Cardiac muscle cell (in vitro differentiated cells and primary cell): ENCODE measurements at regions not wholly inside any gene's neighbourhood (a gene's known extent, or its start where the extent isn't known, plus 50 kb on each side); places are given as distances from the start of the nearest gene placed in this dataset.

Source experiments
- DNase-seq, 2 donors: peaks; one replicate each; pipeline versions ENCODE4 v3.0.0 to v3.0.0-alpha.2; 2010 to 2017; ENCODE audit warnings: low read depth in 1 of 2, low spot score in 1 of 2
- H3K27ac ChIP-seq: fragments of 200-600 bp; sonication (generic); 2 replicates; pipeline ENCODE4 v1.5.1; 2016
- H3K27me3 ChIP-seq: fragments of 200-600 bp; sonication (generic); 2 replicates; pipeline ENCODE4 v1.6.0; 2016; ENCODE audit warnings: control low read depth
- H3K36me3 ChIP-seq: fragments of 200-600 bp; sonication (generic); 2 replicates; pipeline ENCODE4 v1.5.1; 2016; ENCODE audit warnings: control low read depth
- H3K4me1 ChIP-seq: fragments of 200-600 bp; sonication (generic); 2 replicates; pipeline ENCODE4 v1.8.1; 2017; ENCODE audit warnings: low read depth, mild to moderate bottlenecking, mixed run types
- H3K4me3 ChIP-seq: fragments of 200-600 bp; sonication (generic); 2 replicates; pipeline ENCODE4 v1.5.1; 2016; ENCODE audit warnings: mild to moderate bottlenecking
- H3K9me3 ChIP-seq: fragments of 200-600 bp; sonication (generic); 2 replicates; pipeline ENCODE4 v1.5.1; 2017; ENCODE audit warnings: low read depth, mild to moderate bottlenecking, control low read depth
- TF ChIP-seq, protein P1 (sequence below): IDR thresholded peaks from 2 replicates; pipeline ENCODE4 v1.5.1; 2012; ENCODE audit warnings: low read depth, mild to moderate bottlenecking, low read length

DNA sequence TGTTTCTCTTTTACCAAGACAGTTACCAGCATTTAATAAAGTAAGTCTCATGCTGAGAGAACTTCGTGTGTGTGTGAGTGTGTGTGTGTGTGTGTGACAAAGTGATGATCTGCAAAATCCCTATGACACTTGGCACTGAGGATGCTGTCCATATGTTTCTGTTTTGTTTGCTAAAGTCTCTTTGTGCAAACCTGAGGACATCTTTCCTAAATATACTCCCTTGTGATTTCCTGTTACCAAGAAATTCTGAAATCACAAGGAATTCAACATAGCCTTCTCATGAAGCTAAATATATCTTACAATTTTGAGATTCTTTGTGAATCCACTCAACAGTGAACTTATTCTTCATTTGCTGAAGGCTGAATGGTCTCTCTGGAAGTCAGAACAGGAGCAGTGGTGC lies 1359.7 kb upstream of the NRXN1 start:
- Histone ChIP-seq H3K27me3 (no peaks in the 10 kb centered on the region), H3K9me3 (no peaks in the 10 kb centered on the region), H3K4me1 (no peaks in the 10 kb centered on the region), H3K36me3 (no peaks in the 10 kb centered on the region), H3K4me3 (no peak overlapping the region), H3K27ac (no peak overlapping the region)
- TF ChIP-seq, protein P1, sequence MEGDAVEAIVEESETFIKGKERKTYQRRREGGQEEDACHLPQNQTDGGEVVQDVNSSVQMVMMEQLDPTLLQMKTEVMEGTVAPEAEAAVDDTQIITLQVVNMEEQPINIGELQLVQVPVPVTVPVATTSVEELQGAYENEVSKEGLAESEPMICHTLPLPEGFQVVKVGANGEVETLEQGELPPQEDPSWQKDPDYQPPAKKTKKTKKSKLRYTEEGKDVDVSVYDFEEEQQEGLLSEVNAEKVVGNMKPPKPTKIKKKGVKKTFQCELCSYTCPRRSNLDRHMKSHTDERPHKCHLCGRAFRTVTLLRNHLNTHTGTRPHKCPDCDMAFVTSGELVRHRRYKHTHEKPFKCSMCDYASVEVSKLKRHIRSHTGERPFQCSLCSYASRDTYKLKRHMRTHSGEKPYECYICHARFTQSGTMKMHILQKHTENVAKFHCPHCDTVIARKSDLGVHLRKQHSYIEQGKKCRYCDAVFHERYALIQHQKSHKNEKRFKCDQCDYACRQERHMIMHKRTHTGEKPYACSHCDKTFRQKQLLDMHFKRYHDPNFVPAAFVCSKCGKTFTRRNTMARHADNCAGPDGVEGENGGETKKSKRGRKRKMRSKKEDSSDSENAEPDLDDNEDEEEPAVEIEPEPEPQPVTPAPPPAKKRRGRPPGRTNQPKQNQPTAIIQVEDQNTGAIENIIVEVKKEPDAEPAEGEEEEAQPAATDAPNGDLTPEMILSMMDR = no peak
- DNase-seq = no peak

DNA sequence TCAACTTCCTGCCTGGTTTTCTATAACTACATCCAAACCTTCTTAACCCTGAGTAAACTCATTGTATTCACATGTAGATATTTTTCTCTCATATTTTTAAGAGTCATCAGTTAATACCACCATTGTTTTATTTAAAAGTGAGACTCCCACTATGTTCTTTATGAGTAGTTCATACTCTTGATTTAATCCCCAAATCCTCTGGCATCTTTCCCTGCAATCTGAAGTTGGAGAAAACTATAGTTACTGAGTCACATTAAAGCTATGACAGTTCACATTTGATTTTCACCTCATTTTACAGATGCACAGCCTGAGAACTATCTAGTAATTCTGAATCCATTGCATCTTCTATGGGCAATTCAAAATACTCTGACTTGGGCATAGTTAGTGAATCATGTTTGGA lies 1358.7 kb upstream of the NRXN1 start:
- TF ChIP-seq, protein P1 = no peak
- Histone ChIP-seq H3K27me3 (no peaks in the 10 kb centered on the region), H3K27ac (no peak overlapping the region), H3K36me3 (no peaks in the 10 kb centered on the region), H3K4me3 (no peak overlapping the region), H3K4me1 (no peaks in the 10 kb centered on the region), H3K9me3 (no peaks in the 10 kb centered on the region)
- no peak for DNase-seq

DNA sequence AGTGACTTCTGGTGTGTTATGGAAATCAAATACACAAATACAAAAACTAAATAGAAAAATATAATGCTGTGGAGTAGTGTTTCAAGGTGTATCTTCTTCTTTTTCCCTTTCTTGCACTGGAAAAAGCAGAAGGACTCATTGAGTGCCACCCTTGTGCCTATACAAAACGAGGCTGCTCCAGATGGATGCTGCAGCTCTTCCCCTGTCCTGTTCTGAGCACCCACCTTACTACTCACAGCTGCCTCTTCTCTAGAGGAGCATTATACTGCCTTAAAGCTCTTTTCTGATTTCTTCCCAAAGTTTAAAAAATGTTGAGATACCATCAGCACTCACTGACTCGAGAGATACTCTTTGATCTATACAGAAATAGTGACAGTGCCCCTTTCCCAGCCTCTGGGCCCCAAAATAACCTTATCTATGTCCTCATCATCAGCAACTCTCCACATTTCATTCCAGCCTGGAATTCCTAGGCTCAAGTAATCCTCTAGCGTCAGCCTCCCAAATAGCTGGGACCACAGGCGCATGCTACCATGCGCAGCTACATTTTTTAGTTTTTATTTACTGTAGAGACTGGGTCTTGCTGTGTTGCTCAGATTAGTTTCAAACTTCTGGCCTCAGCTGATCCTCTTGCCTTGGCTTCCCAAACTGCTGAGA lies 1356.1 kb upstream of the NRXN1 start:
- H3K9me3 ChIP-seq = no peaks in the 10 kb centered on the region
- no peak overlapping the region for H3K27ac ChIP-seq
- TF ChIP-seq, protein P1 = no peak
- no peak overlapping the region for H3K4me3 ChIP-seq
- H3K36me3 ChIP-seq = no peaks in the 10 kb centered on the region
- H3K27me3 ChIP-seq = no peaks in the 10 kb centered on the region
- H3K4me1 ChIP-seq = no peaks in the 10 kb centered on the region
- no peak for DNase-seq

DNA sequence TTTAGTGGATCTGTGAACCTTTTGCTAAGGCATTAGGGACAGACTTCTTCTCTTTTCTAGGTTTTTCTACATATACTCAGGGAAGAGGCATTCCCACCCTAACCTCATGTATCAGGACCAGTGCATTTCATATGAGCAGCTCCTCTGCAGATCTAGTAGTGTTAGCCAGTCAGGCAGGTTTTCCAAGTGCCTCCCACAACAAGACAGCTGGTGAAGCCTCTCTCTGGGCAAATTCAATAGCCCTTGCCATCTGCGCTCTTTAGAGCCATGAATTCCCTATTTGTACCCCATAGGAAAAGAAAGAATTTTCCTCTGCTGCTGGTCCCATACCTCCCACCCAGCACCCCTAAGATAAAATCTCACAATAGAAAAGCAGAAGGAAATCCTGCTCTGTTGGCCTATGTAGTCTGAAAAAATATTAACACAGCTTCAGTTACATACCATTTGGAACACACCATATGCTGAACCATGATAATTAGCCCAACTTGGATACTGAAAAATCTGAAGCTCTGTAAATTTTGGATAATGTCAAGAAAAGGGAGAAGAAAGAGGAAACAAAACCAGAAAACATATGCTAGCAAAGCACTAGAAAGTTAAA lies 1354.6 kb upstream of the NRXN1 start:
- H3K36me3 ChIP-seq = no peaks in the 10 kb centered on the region
- no peak for DNase-seq
- H3K4me1 ChIP-seq = no peaks in the 10 kb centered on the region
- no peaks in the 10 kb centered on the region for H3K9me3 ChIP-seq
- no peak overlapping the region for H3K27ac ChIP-seq
- TF ChIP-seq, protein P1 = no peak
- no peaks in the 10 kb centered on the region for H3K27me3 ChIP-seq
- no peak overlapping the region for H3K4me3 ChIP-seq

DNA sequence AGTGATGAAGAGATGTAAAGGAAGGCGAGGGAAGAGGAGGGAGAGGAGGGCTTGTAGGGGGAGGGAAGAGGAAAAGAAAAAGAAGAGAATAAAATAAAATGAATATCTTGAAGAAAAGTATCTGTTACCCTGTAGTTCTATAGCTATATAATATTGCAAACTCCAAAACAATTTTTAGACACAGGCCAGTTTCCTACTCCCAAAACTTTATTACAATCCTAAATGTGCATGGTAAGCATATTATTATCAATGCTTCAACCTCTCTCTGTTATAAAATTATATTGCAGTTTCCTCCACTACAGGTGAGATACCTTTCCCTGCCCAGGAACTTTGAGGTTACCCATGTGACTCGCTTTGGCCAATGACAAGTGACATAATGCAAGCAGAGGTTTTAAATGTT lies 1351.6 kb upstream of the NRXN1 start:
- no peaks in the 10 kb centered on the region for H3K9me3 ChIP-seq
- DNase-seq = no peak
- H3K27me3 ChIP-seq = no peaks in the 10 kb centered on the region
- TF ChIP-seq, protein P1 = no peak
- no peaks in the 10 kb centered on the region for H3K36me3 ChIP-seq
- no peaks in the 10 kb centered on the region for H3K4me1 ChIP-seq
- H3K4me3 ChIP-seq = no peak overlapping the region
- no peak overlapping the region for H3K27ac ChIP-seq
